Coronary artery (tissue), 2 donors: ENCODE measurements at regions not wholly inside any gene's neighbourhood (a gene's known extent, or its start where the extent isn't known, plus 50 kb on each side); places are given as distances from the start of the nearest gene placed in this dataset.

Source experiments
- DNase-seq: peaks from one replicate; pipeline ENCODE4 v3.0.0-alpha.2; 2017; ENCODE audit warnings: low spot score
- H3K27ac ChIP-seq, 2 donors: fragments of 200-600 bp; sonication (generic); one replicate each; pipeline ENCODE4 v1.5.1; 2016 to 2019
- H3K4me3 ChIP-seq: fragments of 200-600 bp; sonication (generic); 2 replicates; pipeline ENCODE4 v1.5.1; 2016; ENCODE audit warnings: mild to moderate bottlenecking, moderate library complexity
- CTCF ChIP-seq: fragments of 200-600 bp; sonication (generic); IDR thresholded peaks from one replicate; pipeline ENCODE4 v1.5.1; 2019; ENCODE audit warnings: antibody characterized with exemption

DNA sequence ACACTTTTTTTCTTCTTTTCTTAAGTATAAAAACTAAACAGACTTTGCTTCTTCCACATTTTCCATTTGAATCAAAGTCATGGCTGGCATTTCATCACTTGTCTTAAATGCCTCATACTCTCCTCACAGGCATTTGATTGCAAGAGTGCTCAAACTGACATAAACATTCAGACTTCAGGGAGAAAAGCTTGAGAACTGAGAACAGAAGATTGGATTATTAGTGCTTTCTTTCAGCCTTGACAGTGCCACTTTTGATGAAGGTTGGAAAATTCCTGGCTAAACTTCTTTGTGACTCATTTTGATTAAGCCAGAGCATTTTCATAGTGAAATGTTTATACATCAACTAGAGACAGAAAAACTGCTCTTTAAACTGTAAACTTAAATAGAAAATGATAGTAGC lies 544.4 kb downstream of the DIPK2A start:
- DNase-seq, result no peak
- Histone ChIP-seq H3K27ac (no peak overlapping the region), H3K4me3 (no peak overlapping the region)
- no peak for TF ChIP-seq CTCF

DNA sequence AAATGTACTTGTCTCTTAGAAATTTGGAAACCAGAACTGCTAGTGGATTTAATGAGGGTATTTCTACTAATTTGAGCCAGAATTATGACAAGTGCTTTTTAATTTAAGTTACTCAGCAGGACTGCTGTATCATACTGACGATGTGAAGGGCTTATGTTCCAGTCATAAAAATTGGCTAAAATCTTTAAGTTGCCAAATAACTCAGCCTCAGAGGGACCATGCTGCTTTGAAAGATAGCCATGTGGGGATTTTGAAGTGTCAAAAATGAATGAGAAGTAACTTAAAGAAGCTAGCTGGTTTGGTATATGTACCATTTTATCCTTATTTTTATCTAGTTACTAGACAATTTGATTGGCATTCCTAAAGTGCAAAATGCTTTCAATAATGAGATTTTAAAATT lies 545.0 kb downstream of the DIPK2A start:
- Histone ChIP-seq H3K4me3 (no peak overlapping the region), H3K27ac (no peak overlapping the region)
- TF ChIP-seq CTCF, result no peak
- no peak for DNase-seq

DNA sequence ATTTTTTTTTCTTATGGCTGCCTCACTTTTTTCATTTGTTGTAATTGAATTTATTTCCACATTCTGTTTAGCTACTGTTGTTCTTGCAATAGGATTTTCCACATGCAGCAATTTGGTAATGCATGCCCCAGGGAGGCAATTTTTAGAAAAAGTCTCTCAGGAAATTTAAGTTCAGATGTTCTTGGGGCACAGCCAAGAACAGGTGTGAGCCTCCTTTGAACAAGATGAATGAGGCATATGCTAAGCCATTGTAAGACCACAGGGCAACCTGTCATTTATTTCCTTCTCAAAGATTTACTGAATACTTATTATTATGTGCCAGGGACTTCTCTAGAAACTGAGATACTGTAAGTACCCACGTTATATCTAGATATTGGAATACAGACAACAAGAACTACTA lies 549.5 kb downstream of the DIPK2A start:
- Histone ChIP-seq H3K27ac (no peak overlapping the region), H3K4me3 (no peak overlapping the region)
- no peak for DNase-seq
- TF ChIP-seq CTCF, result no peak

- no peak for DNase-seq
- TF ChIP-seq CTCF, result no peak
- Histone ChIP-seq H3K27ac (no peak overlapping the region), H3K4me3 (no peak overlapping the region)
Measured at GRCh38 chr3:144522456-144522855, 550.8 kb downstream of the DIPK2A start.

GRCh38 chr3:144523396-144523795 lies 551.8 kb downstream of the DIPK2A start:
- Histone ChIP-seq H3K4me3 (no peak overlapping the region), H3K27ac (no peak overlapping the region)
- no peak for DNase-seq
- no peak for TF ChIP-seq CTCF

DNA sequence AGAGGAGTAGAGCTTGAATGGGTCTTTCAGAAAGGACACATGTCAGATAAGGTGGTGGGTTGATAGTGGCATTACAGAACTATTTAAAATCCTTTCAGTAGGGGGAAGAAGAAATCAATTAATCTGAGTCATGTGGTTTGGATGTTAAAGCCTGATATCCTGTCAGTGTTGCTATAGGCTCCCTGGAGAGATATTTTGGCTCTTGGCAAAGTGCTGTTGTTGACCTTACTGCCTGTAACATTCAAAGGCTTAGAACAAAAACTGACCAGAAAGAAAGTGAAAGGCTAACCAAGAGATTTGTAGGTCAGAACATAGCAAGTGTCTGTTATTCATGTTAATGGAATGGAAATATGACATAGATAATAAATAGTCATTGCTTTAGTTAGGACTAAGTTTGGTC lies 552.9 kb downstream of the DIPK2A start:
- no peak for TF ChIP-seq CTCF
- no peak overlapping the region for H3K4me3 ChIP-seq
- no peak for DNase-seq
- no peak overlapping the region for H3K27ac ChIP-seq

- Histone ChIP-seq H3K27ac (no peak overlapping the region), H3K4me3 (no peak overlapping the region)
- DNase-seq, result no peak
- no peak for TF ChIP-seq CTCF
Measured at GRCh38 chr3:144529566-144529965, 557.9 kb downstream of the DIPK2A start.
